K562 (cell line): ENCODE measurements at regions not wholly inside any gene's neighbourhood (a gene's known extent, or its start where the extent isn't known, plus 50 kb on each side); places are given as distances from the start of the nearest gene placed in this dataset.
A peak's percentile ranks its signal among the peaks of the same experiment; 100 is the strongest.

Experiments used
- AFF1 ChIP-seq, 2 experiments: fragments of 450-650 bp; IDR thresholded peaks; 2 replicates each; pipeline ENCODE4 v1.6.1; 2018; ENCODE audit warnings: mild to moderate bottlenecking in 2 of 2, low read depth in 1 of 2; ENCODE audit not compliant: partially characterized antibody in 2 of 2
- ESRRA ChIP-seq: fragments of 450-650 bp; IDR thresholded peaks from 2 replicates; pipeline ENCODE4 v1.6.1; 2014; ENCODE audit warnings: low read depth, mild to moderate bottlenecking, moderate library complexity, borderline replicate concordance
- FIP1L1 ChIP-seq: fragments of 200-400 bp; formaldehyde crosslinking; IDR thresholded peaks from 2 replicates; pipeline ENCODE4 v1.6.1; 2018; ENCODE audit warnings: mild to moderate bottlenecking, low read depth, low read length; ENCODE audit not compliant: poor library complexity, severe bottlenecking
- FOS ChIP-seq: IDR thresholded peaks from 3 replicates; pipeline ENCODE4 v1.6.1; 2011; ENCODE audit not compliant: insufficient read length; ENCODE audit errors: extremely low read depth
- HNRNPL ChIP-seq: fragments of 200-400 bp; formaldehyde crosslinking; IDR thresholded peaks from 2 replicates; pipeline ENCODE4 v1.6.1; 2017; ENCODE audit warnings: low read depth, mild to moderate bottlenecking, low read length
- JUND ChIP-seq, 2 experiments: IDR thresholded peaks; 2 replicates in 1 of 2; 3 replicates in 1 of 2; pipeline ENCODE4 v1.6.1; 2011; ENCODE audit warnings: borderline replicate concordance in 2 of 2, low read depth in 2 of 2, low read length in 2 of 2, improper control_type of control experiment in 1 of 2, missing biosample characterization in 1 of 2, missing genetic modification characterization in 1 of 2, missing genetic modification reagents in 1 of 2
- KHSRP ChIP-seq: fragments of 450-650 bp; IDR thresholded peaks from 2 replicates; pipeline ENCODE4 v1.6.1; 2017
- NFATC3 ChIP-seq: fragments of 450-650 bp; IDR thresholded peaks from 2 replicates; pipeline ENCODE4 v1.6.1; 2017; ENCODE audit warnings: mild to moderate bottlenecking
- NKRF ChIP-seq: fragments of 450-650 bp; IDR thresholded peaks from 2 replicates; pipeline ENCODE4 v1.6.1; 2016; ENCODE audit warnings: borderline replicate concordance
- POLR2H ChIP-seq: IDR thresholded peaks from 2 replicates; pipeline ENCODE4 v1.6.1; 2016; ENCODE audit warnings: missing genetic modification characterization, low read depth, mild to moderate bottlenecking, control low read depth, missing compliant biosample characterization, moderate library complexity
- POLR3A ChIP-seq: IDR thresholded peaks from 2 replicates; pipeline ENCODE4 v1.6.1; 2011; ENCODE audit warnings: borderline replicate concordance, mild to moderate bottlenecking, moderate library complexity; ENCODE audit not compliant: insufficient read length, insufficient read depth; ENCODE audit errors: extremely low read depth
- SIN3B ChIP-seq: fragments of 450-650 bp; IDR thresholded peaks from 2 replicates; pipeline ENCODE4 v1.6.1; 2017; ENCODE audit warnings: low read depth, mild to moderate bottlenecking, moderate library complexity
- TCF15 ChIP-seq: fragments of 250-450 bp; sonication (Bioruptor Pico); IDR thresholded peaks from 2 replicates; pipeline ENCODE4 v1.8.0; 2022; ENCODE audit warnings: moderate library complexity, mild to moderate bottlenecking, inconsistent platforms
- TCF3 ChIP-seq: sonication (generic); formaldehyde crosslinking; IDR thresholded peaks from 2 replicates; pipeline ENCODE4 v1.4.0; 2020; ENCODE audit warnings: mild to moderate bottlenecking, missing genetic modification reagents
- TGIF2 ChIP-seq: sonication (generic); formaldehyde crosslinking; IDR thresholded peaks from 2 replicates; pipeline ENCODE4 v1.8.1; 2022; ENCODE audit warnings: mild to moderate bottlenecking, missing genetic modification reagents, moderate library complexity
- U2AF1 ChIP-seq: fragments of 200-400 bp; formaldehyde crosslinking; optimal IDR thresholded peaks from 2 replicates; pipeline ENCODE3; 2017; ENCODE audit warnings: mild to moderate bottlenecking, low read depth, low read length, moderate library complexity
- ZBTB17 ChIP-seq: fragments of 450-650 bp; formaldehyde crosslinking; IDR thresholded peaks from 2 replicates; pipeline ENCODE4 v1.4.0; 2020; ENCODE audit warnings: mild to moderate bottlenecking
- ZNF146 ChIP-seq: IDR thresholded peaks from one replicate; pipeline ENCODE4 v1.6.1; 2018; ENCODE audit warnings: missing compliant biosample characterization; ENCODE audit not compliant: unreplicated experiment
- ZNF324 ChIP-seq: fragments of 250-450 bp; sonication (Bioruptor Pico); IDR thresholded peaks from 2 replicates; pipeline ENCODE4 v1.4.0; 2020; ENCODE audit warnings: mild to moderate bottlenecking
- ZNF586 ChIP-seq: fragments of 450-650 bp; formaldehyde crosslinking; conservative IDR thresholded peaks from 2 replicates; pipeline ENCODE4 v1.4.0; 2020; ENCODE audit warnings: mild to moderate bottlenecking, moderate library complexity
- ZNF76 ChIP-seq: fragments of 250-450 bp; sonication (Bioruptor Pico); IDR thresholded peaks from 2 replicates; pipeline ENCODE4 v1.4.0; 2020; ENCODE audit warnings: mild to moderate bottlenecking, moderate library complexity, borderline replicate concordance
- ZNF764 ChIP-seq: fragments of 250-450 bp; sonication (Bioruptor Pico); IDR thresholded peaks from 2 replicates; pipeline ENCODE4 v1.4.0; 2020; ENCODE audit warnings: low read depth, mild to moderate bottlenecking, moderate library complexity
- ZNF766 ChIP-seq: fragments of 200-800 bp; sonication (Bioruptor generic); conservative IDR thresholded peaks from 2 replicates; pipeline ENCODE4 v1.6.1; 2016; ENCODE audit warnings: missing genetic modification characterization, missing compliant biosample characterization
- ZSCAN29 ChIP-seq: fragments of 450-650 bp; IDR thresholded peaks from 2 replicates; pipeline ENCODE4 v1.6.1; 2017

- TF ChIP-seq ZSCAN29, result peak; percentile 35; the same call in 1 of the 2 replicates
- peak; percentile 94 for TF ChIP-seq ESRRA
- no peak for TF ChIP-seq ZNF586 (CRISPR knock-in tag)
- TF ChIP-seq ZNF766 (CRISPR knock-in tag), result peak; percentile 97
- peak; percentile 99 for TF ChIP-seq TCF3 (CRISPR knock-in tag)
- TF ChIP-seq TGIF2, result no peak
- 0 out of 2 replicates have a peak, but pooled peaks have one; percentile 81 for TF ChIP-seq ZBTB17 (CRISPR knock-in tag)
- peak; percentile 83 to 96 for TF ChIP-seq AFF1 (IDR thresholded peaks at IDR 0.05; ENCODE audit: low read depth in 1 of 2, partially characterized antibody in 2 of 2)
- peak; percentile 51; the same call in 1 of the 2 replicates for TF ChIP-seq ZNF76 (CRISPR knock-in tag)
- TF ChIP-seq POLR2H, result no peak
- TF ChIP-seq TCF15, result no peak
- no peak for TF ChIP-seq HNRNPL
- no peak for TF ChIP-seq FOS
- no peak for TF ChIP-seq POLR3A
- no peak for TF ChIP-seq NKRF
- peak; percentile 82 for TF ChIP-seq NFATC3
- TF ChIP-seq ZNF146 (CRISPR knock-in tag), result no peak
- no peak for TF ChIP-seq ZNF764 (CRISPR knock-in tag)
- TF ChIP-seq KHSRP, result peak; percentile 89
- TF ChIP-seq U2AF1, result no peak
- TF ChIP-seq SIN3B, result no peak
- no peak for TF ChIP-seq ZNF324 (CRISPR knock-in tag)
- TF ChIP-seq JUND (IDR thresholded peaks at IDR 0.05; ENCODE audit: borderline replicate concordance, low read depth, low read length), result peak; percentile 79
- peak; percentile 82; the same call in 2 of the 3 replicates for TF ChIP-seq JUND (tag; IDR thresholded peaks at IDR 0.05; ENCODE audit: borderline replicate concordance, low read depth, low read length)
- TF ChIP-seq FIP1L1, result no peak
Measured at GRCh38 chr2:11967946-11968465, 221.6 kb downstream of the LPIN1 start (continued).
